Immature natural killer cell (primary cell): ENCODE measurements at regions not wholly inside any gene's neighbourhood (a gene's known extent, or its start where the extent isn't known, plus 50 kb on each side); places are given as distances from the start of the nearest gene placed in this dataset.
"Not testable (repeated sequence)": the region's sequence is repeated elsewhere in the genome, so short reads cannot be mapped to it uniquely, and the experiment has no call there.

Experiments
- DNase-seq, 3 donors: peaks; one replicate each; pipeline ENCODE4 v3.0.0; 2022; ENCODE audit warnings: mixed read lengths in 1 of 3
- H3K27ac Mint-ChIP-seq, 6 donors: one replicate each; pipeline ENCODE4 v1.8.0; 2020; ENCODE audit warnings: mixed read lengths in 6 of 6, mild to moderate bottlenecking in 5 of 6, inconsistent platforms in 4 of 6, moderate library complexity in 3 of 6
- H3K27me3 Mint-ChIP-seq, 3 donors: one replicate each; pipeline ENCODE4 v1.8.0; 2020 to 2021; ENCODE audit warnings: low read depth in 3 of 3, mild to moderate bottlenecking in 3 of 3, mixed read lengths in 3 of 3, moderate library complexity in 3 of 3, inconsistent platforms in 1 of 3
- H3K36me3 Mint-ChIP-seq, 3 donors: one replicate each; pipeline ENCODE4 v1.8.0; 2020; ENCODE audit warnings: mixed read lengths in 3 of 3, inconsistent platforms in 2 of 3, mild to moderate bottlenecking in 2 of 3
- H3K4me1 Mint-ChIP-seq, 2 donors: one replicate each; pipeline ENCODE4 v1.8.0; 2020; ENCODE audit warnings: inconsistent platforms in 2 of 2, mild to moderate bottlenecking in 2 of 2, mixed read lengths in 2 of 2, moderate library complexity in 1 of 2
- H3K4me3 Mint-ChIP-seq, 5 donors: one replicate each; pipeline ENCODE4 v1.8.0; 2020; ENCODE audit warnings: mild to moderate bottlenecking in 5 of 5, mixed read lengths in 5 of 5, inconsistent platforms in 3 of 5, moderate library complexity in 3 of 5
- H3K9me3 Mint-ChIP-seq, 6 donors: one replicate each; pipeline ENCODE4 v1.8.0; 2020; ENCODE audit warnings: mild to moderate bottlenecking in 6 of 6, mixed read lengths in 6 of 6, inconsistent platforms in 4 of 6, moderate library complexity in 3 of 6

DNA sequence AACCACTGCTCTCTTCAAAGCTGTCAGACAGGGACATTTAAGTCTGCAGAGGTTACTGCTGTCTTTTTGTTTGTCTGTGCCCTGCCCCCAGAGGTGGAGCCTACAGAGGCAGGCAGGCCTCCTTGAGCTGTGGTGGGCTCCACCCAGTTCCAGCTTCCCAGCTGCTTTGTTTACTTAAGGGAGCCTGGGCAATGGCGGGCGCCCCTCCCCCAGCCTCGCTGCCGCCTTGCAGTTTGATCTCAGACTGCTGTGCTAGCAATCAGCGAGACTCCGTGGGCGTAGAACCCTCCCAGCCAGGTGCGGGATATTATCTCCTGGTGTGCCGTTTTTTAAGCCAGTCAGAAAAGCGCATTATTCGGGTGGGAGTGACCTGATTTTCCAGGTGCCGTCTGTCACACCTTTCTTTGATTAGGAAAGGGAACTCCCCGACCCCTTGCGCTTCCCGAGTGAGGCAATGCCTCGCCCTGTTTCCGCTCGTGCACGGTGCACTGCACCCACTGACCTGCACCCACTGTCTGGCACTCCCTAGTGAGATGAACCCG lies 764.5 kb upstream of the CDH6 start:
- not testable (repeated sequence) for H3K36me3 Mint-ChIP-seq, H3K27me3 Mint-ChIP-seq, H3K4me1 Mint-ChIP-seq, H3K27ac Mint-ChIP-seq, DNase-seq, H3K4me3 Mint-ChIP-seq
- peaks cover 9 to 43% (median 36%) of the 10 kb centered on the region in 6 donors for H3K9me3 Mint-ChIP-seq

DNA sequence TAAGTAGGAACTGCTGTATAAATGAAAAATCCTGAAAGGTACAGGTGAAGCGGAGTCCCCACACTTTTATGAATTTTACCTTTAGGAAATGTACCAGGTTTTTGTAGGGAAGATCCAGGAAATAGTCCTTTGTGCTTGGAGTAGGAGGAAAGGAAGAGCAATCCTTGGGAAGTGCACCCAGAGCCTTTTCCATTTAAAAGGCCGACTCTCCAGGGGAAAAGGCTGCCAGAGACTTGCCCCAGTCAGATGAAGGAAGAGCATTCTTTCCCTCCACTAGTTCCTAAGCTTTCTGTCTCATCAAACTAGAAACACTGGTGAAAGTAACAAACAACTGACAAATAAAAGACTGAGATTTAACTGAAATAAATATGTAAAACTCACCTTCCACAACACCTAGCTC lies 779.4 kb upstream of the CDH6 start:
- H3K4me3 Mint-ChIP-seq: no peak overlapping the region
- no peaks in the 10 kb centered on the region for H3K36me3 Mint-ChIP-seq
- no peaks in the 10 kb centered on the region for H3K4me1 Mint-ChIP-seq
- H3K27me3 Mint-ChIP-seq: no peaks in the 10 kb centered on the region
- no peak overlapping the region for H3K27ac Mint-ChIP-seq
- DNase-seq: no peak
- peaks cover 9 to 30% (median 19%) of the 10 kb centered on the region in 6 donors for H3K9me3 Mint-ChIP-seq

GRCh38 chr5:30413540-30413939 lies 779.9 kb upstream of the CDH6 start:
- H3K4me1 Mint-ChIP-seq: no peaks in the 10 kb centered on the region
- H3K9me3 Mint-ChIP-seq: peaks cover 12 to 35% (median 21%) of the 10 kb centered on the region in 6 donors
- no peaks in the 10 kb centered on the region for H3K27me3 Mint-ChIP-seq
- H3K36me3 Mint-ChIP-seq: no peaks in the 10 kb centered on the region
- no peak overlapping the region for H3K27ac Mint-ChIP-seq
- no peak overlapping the region for H3K4me3 Mint-ChIP-seq
- DNase-seq: no peak

DNA sequence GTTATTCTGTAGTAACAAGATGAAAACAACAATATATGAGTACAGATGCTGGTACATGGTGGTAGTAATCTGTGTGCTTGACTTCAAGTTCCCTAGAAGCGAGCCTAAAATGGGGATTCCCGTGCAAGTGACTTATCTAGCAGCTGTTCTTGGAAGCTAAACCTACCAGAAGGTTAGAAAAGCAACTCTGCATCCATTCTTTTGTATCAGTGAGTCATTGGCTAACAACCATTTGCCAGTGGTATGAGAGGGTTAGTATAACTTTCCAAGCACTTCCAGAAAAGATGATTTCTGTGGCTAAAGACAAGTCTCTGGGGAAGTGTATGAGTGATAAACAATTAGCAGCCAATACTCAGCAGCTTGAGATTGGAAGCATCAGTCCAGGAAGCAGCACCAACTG lies 787.7 kb upstream of the CDH6 start:
- peaks cover 12 to 58% (median 30%) of the 10 kb centered on the region in 6 donors for H3K9me3 Mint-ChIP-seq
- peaks cover 0 to 3% (median 0%) of the 10 kb centered on the region in 3 donors for H3K27me3 Mint-ChIP-seq
- no peak for DNase-seq
- H3K4me1 Mint-ChIP-seq: no peaks in the 10 kb centered on the region
- H3K27ac Mint-ChIP-seq: no peak overlapping the region
- H3K4me3 Mint-ChIP-seq: no peak overlapping the region
- H3K36me3 Mint-ChIP-seq: no peaks in the 10 kb centered on the region

DNA sequence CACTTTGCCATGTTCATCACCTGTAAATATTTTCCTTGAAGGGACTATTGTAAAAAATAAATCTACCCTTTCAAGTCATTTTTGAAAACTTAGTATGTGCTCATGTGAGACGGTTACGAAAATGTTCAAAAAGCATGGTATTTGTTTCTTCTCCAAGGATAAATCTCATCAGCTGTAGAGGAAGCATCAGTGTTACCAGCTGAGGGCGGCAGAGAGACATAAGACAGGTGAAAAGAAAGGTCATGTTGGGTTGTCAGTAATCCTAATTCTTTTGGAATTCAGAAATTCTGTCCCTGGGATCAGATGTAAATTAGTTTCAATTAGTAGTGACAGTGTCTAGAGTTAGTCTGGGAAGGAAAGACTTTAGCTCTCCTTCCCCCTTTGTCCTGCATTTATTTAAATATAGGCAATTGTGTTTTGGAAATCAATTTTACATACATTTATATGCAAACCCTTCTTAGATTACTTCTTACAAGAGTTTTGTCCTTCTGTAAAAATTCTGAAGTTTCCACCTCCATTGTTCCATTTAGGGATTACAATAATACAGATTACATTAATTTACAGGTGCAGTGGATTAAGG lies 791.9 kb upstream of the CDH6 start:
- no peak for DNase-seq
- Mint-ChIP-seq H3K4me3 (no peak overlapping the region), H3K9me3 (peaks cover 2 to 47% (median 28%) of the 10 kb centered on the region in 6 donors), H3K36me3 (no peaks in the 10 kb centered on the region), H3K4me1 (no peaks in the 10 kb centered on the region), H3K27me3 (peaks cover 0 to 3% (median 2%) of the 10 kb centered on the region in 3 donors), H3K27ac (no peak overlapping the region)

DNA sequence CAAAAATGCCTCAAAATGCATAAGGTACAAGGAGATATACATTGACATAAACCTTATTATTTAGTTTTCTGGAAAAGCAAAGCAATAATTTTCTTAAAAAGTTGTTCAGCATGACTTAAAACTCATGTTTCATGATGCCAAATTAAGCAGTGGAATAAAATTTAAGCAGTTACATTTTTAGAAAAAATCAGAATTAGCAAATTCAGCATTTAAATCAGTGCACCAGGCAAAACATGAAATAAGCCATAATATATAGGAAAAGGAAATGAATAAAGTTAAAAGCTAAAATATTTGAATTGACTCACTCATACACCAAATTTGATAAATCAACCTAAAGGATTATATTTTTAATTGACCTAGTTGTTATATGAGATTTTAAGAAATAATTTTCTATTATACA lies 795.1 kb upstream of the CDH6 start:
- no peak for DNase-seq
- no peaks in the 10 kb centered on the region for H3K36me3 Mint-ChIP-seq
- no peaks in the 10 kb centered on the region for H3K4me1 Mint-ChIP-seq
- no peak overlapping the region for H3K27ac Mint-ChIP-seq
- no peak overlapping the region for H3K4me3 Mint-ChIP-seq
- peaks cover 0 to 2% (median 0%) of the 10 kb centered on the region in 3 donors for H3K27me3 Mint-ChIP-seq
- peaks cover 7 to 54% (median 22%) of the 10 kb centered on the region in 6 donors for H3K9me3 Mint-ChIP-seq

DNA sequence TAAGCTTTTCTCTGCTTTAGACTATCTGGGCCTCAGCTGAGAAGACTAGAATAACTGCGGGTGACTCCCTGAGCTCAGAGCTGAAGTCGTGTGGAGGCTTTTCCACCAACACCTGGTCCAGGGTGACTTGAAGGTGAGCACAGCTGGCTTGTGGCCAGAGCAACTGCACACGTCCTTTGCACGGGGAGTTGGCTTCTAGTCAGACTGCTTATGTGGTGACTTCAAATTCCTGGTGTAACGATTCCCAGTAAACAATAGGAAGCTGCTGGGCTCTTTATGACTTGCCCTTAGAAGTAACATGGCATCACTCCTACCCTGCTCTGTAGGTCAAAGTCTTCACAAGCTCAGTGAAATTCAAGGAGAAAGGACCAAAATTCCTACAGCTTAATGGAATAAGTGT lies 800.6 kb upstream of the CDH6 start:
- peaks cover 9 to 66% (median 32%) of the 10 kb centered on the region in 6 donors for H3K9me3 Mint-ChIP-seq
- H3K36me3 Mint-ChIP-seq: peaks cover 0 to 4% (median 0%) of the 10 kb centered on the region in 3 donors
- H3K27ac Mint-ChIP-seq: no peak overlapping the region
- H3K4me1 Mint-ChIP-seq: no peaks in the 10 kb centered on the region
- peaks cover 0 to 2% (median 0%) of the 10 kb centered on the region in 3 donors for H3K27me3 Mint-ChIP-seq
- no peak overlapping the region for H3K4me3 Mint-ChIP-seq
- DNase-seq: no peak

DNA sequence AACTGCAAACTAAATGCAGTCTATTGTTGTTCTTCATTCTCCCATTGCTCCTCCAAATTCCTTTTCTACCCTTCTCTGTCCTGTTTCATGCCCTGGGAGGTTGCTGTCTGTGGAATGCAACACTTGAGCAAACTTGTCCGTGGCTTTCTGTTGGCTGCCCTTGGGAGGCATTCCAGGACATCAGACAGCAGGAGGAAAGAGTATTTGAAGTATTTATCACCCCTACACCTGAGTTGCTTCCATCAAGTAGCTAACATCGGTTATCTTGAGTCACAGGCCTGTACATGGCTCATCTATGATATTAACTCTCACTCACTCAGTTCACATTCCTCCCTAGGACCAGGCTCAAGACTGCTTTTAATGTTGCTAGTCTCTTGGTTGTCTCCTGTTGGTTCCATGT lies 803.4 kb upstream of the CDH6 start:
- DNase-seq: no peak
- no peak overlapping the region for H3K27ac Mint-ChIP-seq
- H3K27me3 Mint-ChIP-seq: peaks cover 0 to 2% (median 0%) of the 10 kb centered on the region in 3 donors
- peaks cover 0 to 4% (median 0%) of the 10 kb centered on the region in 3 donors for H3K36me3 Mint-ChIP-seq
- no peaks in the 10 kb centered on the region for H3K4me1 Mint-ChIP-seq
- peaks cover 11 to 62% (median 40%) of the 10 kb centered on the region in 6 donors for H3K9me3 Mint-ChIP-seq
- H3K4me3 Mint-ChIP-seq: no peak overlapping the region

- no peak for DNase-seq
- Mint-ChIP-seq H3K27ac (no peak overlapping the region), H3K36me3 (peaks cover 0 to 4% (median 0%) of the 10 kb centered on the region in 3 donors), H3K27me3 (peaks cover 0 to 2% (median 0%) of the 10 kb centered on the region in 3 donors), H3K4me3 (no peak overlapping the region), H3K9me3 (peaks cover 13 to 69% (median 41%) of the 10 kb centered on the region in 6 donors), H3K4me1 (no peaks in the 10 kb centered on the region)
Observed at GRCh38 chr5:30387974-30388632, 805.4 kb upstream of the CDH6 start.

- H3K27me3 Mint-ChIP-seq: peaks cover 0 to 2% (median 0%) of the 10 kb centered on the region in 3 donors
- DNase-seq: no peak
- peaks cover 0 to 4% (median 0%) of the 10 kb centered on the region in 3 donors for H3K36me3 Mint-ChIP-seq
- no peaks in the 10 kb centered on the region for H3K4me1 Mint-ChIP-seq
- no peak overlapping the region for H3K4me3 Mint-ChIP-seq
- no peak overlapping the region for H3K27ac Mint-ChIP-seq
- H3K9me3 Mint-ChIP-seq: peaks cover 12 to 67% (median 36%) of the 10 kb centered on the region in 6 donors
Observed at GRCh38 chr5:30385754-30386153, 807.7 kb upstream of the CDH6 start.

- H3K9me3 Mint-ChIP-seq: peaks cover 14 to 57% (median 35%) of the 10 kb centered on the region in 6 donors
- H3K4me1 Mint-ChIP-seq: no peaks in the 10 kb centered on the region
- DNase-seq: no peak
- no peak overlapping the region for H3K4me3 Mint-ChIP-seq
- H3K27me3 Mint-ChIP-seq: no peaks in the 10 kb centered on the region
- peaks cover 0 to 4% (median 0%) of the 10 kb centered on the region in 3 donors for H3K36me3 Mint-ChIP-seq
- H3K27ac Mint-ChIP-seq: no peak overlapping the region
Observed at GRCh38 chr5:30384171-30384570, 809.3 kb upstream of the CDH6 start.

DNA sequence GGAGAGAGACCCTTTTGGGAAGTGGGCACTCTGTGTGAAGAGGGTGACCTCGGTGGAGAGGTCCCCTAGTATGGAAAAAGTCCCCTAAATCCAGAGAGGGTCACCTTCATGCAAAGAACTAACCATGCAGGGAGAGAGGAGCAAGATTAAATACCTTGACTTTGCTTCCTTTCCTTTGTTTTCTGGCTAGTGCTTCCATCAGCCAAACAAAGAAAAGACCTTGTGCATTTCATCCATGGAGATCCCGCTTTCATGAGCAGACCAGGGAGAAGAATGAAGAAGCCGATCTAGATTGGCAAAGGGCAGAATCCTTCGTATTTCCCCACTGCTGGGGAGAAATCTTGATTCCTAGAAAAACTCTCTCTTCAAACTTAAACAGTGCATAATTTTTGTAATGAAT lies 813.3 kb upstream of the CDH6 start:
- Mint-ChIP-seq H3K9me3 (peaks cover 11 to 53% (median 19%) of the 10 kb centered on the region in 6 donors), H3K4me3 (no peak overlapping the region), H3K36me3 (no peaks in the 10 kb centered on the region), H3K27me3 (no peaks in the 10 kb centered on the region), H3K27ac (no peak overlapping the region), H3K4me1 (no peaks in the 10 kb centered on the region)
- no peak for DNase-seq

DNA sequence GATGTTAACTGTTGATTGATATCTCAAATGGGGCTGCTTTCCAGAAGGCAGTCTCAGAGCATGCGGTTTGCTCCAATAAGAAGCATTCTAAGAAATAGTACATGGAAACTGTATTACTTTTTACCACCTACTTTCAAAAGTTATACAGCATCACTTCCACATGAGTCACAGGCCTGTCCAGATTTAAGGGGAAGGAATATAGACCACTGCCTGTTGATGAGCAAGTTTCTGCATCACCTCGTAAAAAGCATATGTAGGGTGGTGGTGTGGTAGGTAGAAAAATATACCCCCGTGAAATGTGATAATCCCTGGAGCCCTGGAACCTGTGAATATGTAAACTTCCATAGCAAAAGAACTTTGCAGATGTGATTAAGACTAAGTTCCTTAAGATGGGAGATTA lies 816.6 kb upstream of the CDH6 start:
- Mint-ChIP-seq H3K36me3 (no peaks in the 10 kb centered on the region), H3K27me3 (peaks cover 0 to 3% (median 0%) of the 10 kb centered on the region in 3 donors), H3K27ac (no peak overlapping the region), H3K9me3 (peaks cover 9 to 55% (median 21%) of the 10 kb centered on the region in 6 donors), H3K4me1 (no peaks in the 10 kb centered on the region), H3K4me3 (no peak overlapping the region)
- no peak for DNase-seq

GRCh38 chr5:30368064-30368463 lies 825.4 kb upstream of the CDH6 start:
- Mint-ChIP-seq H3K27me3 (peaks cover 0 to 2% (median 0%) of the 10 kb centered on the region in 3 donors), H3K36me3 (peaks cover 0 to 4% (median 0%) of the 10 kb centered on the region in 3 donors), H3K4me1 (no peaks in the 10 kb centered on the region), H3K9me3 (peaks cover 22 to 59% (median 39%) of the 10 kb centered on the region in 6 donors), H3K27ac (no peak overlapping the region), H3K4me3 (no peak overlapping the region)
- no peak for DNase-seq
